CD4-positive, alpha-beta T cell treated with Interleukin-6 at 100 ng/mL for 8 hours (primary cell): ENCODE measurements at regions not wholly inside any gene's neighbourhood (a gene's known extent, or its start where the extent isn't known, plus 50 kb on each side); places are given as distances from the start of the nearest gene placed in this dataset.
"Not testable (repeated sequence)": the region's sequence is repeated elsewhere in the genome, so short reads cannot be mapped to it uniquely, and the experiment has no call there.

Experiments used
- DNase-seq: peaks from one replicate; pipeline ENCODE4 v3.0.0-alpha.2; 2020; ENCODE audit warnings: mixed read lengths, low spot score

DNA sequence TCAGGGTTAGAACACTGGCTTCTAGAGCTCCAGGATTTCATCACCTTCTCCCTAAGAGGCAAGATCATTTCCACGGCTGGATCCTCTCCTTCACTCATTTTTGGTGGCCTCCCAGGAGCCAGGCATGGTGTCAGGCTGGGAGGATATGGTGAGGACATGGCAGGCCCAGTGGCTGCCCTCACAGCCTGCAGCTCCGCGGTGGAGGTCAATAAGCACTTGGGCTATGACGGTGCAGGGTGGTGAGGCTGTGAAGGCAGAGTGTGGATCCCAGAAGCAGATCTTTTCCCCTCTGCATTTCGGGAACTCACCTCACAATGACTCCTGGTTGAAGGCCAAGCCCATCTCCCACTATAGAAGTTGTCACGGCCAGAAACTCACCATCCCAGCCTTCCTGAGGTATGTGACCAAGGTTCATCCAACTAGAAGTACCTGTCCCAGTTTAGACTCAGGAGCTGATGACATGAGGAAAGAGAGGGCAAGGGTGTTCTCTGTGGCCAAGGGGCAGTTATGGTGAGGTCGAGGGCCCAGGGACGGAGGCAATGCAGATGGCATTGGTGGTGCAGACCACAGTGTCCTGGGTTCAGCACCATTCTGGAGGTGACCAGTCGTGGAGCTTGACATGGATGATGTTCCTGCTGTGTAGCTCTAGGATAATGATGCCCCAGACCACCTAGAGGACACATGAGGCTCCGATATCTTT is 100.1 kb upstream of the SMAD3 start:
- DNase-seq: no peak

DNA sequence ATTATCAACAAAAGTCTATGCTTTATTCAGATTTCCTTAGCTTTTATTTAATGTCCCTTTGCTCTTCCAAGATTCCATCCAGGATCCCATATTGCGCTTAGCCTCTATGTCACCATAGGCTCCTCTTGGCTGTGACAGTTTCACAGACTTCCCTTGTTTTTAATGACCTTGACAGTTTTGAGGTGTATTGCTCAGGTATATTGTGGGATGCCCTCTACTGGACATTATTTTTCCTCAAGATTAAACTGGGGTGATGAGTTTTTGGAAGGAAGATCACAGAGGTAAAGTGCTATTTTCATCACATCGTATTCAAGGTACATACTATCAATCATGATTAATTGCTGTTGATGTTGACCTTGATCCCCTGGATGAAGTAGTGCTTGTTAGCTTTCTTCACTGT is 99.1 kb upstream of the SMAD3 start:
- DNase-seq: no peak

DNA sequence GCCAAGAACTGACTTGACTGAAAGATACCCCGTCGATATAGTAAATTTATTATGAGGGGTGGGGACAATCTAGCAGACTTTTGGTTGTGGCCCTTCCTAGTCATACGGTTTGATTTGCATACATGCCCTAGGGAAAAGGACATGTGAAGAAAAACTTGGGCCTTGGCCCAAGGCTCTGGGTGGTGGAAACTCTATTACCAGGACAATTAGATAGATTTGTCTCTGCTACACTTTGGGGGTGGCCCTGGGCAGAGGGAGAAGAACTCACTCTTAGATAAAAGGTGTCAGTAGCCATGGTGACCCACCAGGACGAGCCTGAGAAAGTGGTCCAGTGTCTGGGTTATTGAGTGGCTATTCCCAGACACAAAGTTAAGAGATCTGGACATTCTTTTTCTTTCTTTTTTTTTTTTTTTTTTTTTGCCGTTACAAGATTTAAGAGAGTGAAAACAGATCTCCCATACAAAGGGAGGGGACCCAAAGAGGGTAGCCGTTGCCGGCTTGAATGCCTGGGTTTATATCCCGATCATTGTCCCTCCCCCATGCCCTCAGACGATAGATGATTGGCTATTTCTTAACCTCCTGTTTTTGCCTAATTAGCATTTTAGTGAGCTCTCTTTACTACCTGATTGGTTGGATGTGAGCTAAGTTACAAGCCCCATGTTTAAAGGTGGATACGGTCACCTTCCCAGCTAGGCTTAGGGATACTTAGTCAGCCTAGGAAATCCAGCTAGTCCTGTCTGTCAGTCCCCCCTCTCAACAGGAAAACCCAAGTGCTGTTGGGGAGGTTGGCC is 96.4 kb upstream of the SMAD3 start:
- DNase-seq: no peak

DNA sequence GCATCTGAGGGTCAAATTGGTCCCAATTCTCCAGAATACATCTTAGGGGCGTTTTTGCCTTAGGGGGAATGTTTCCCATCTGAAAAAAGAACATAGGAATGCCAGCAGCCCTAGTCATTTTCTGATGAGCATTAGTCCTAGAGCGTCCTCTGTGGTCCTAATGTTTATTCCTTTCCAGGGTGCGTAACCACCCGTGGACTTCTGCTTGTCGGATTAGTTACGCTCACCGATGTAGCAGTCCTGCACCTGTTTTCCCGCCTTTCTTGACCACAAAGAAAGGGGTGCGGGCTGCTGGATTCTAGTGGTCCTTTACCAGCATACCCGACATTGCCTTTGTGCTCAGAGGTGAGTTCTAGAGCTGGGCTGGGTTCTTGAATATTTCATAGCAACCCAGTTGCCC is 91.3 kb upstream of the SMAD3 start:
- not testable (repeated sequence) for DNase-seq

DNA sequence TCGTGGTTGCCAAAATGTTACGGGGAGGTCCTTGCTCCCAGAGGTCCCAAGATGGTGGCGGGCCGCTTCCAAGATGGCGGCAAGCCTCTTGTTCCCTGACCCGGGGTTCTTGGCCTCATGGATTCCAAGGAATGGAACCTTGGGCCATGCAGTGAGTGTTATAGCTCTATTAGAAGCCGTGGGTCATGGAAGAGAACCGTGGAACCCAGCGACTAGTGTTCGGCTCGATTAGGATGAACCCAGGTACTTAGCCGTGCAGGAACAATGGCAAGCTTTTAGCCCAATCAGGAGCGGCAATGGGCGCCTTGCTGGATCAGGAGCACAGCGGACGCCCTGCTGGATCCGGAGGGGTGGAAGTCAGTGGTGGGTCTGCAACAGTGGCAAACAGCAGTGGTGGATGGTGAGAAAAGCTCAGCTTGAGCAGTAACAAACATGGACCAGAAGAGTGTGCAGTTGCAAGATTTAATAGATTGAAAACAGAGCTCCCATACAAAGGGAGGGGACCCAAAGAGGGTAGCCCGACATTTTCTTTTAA is 89.2 kb upstream of the SMAD3 start:
- DNase-seq: not testable (repeated sequence)

DNA sequence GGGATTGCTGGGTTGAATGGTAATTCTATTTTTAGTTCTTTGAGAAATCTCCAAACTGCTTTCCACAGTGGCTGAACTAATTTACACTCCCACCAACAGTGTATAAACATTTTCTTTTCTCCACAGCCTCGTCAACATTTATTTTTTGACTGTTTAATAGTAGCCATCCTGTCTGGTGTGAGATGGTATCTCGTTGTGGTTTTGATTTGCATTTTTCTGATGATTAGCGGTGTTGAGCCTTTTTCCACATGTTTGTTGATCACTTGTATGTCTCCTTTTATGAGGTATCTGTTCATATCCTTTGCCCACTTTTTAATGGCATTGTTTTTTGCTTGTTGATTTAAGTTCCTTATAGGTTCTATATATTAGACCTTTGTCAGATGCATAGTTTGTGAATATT is 85.1 kb upstream of the SMAD3 start:
- DNase-seq: not testable (repeated sequence)

DNA sequence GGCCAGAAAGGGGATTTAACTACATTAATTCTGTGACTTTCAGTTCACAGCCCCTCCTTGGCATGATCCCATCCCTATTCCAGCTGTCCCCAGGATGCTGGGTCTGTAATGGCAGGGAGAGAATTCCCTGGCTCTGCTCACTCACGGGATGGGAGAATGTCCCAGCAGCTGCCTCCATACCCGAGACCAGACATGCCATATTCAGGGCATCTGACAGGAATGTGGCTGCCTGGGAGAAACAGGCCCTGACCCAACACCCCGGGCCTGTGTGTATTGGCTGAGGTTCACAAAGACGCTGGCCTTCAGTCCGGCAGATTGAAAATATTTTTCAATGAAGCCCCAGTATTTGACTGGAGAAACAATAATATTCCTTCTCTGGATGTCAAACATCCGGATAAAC is 83.6 kb upstream of the SMAD3 start:
- DNase-seq: no peak

DNA sequence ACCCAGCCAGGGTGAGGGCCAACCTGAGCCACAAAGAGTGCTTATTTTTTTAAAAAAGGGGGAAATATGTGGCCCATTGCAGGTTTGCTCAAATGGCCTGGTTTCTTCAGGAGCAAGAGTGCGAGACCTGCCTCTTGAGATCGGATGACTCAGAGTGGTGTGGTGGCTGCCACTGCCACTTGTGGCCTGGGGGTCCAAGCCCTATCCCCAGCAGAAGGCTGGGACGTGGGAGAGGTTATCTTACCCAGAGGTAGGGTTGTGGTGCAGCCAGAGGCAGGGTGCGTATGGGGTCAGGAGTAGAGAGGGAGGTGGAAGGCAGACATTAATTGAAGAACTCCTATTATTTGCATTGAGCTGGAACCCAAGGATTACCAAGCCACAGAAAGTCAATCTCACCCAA is 83.2 kb upstream of the SMAD3 start:
- DNase-seq: no peak

DNA sequence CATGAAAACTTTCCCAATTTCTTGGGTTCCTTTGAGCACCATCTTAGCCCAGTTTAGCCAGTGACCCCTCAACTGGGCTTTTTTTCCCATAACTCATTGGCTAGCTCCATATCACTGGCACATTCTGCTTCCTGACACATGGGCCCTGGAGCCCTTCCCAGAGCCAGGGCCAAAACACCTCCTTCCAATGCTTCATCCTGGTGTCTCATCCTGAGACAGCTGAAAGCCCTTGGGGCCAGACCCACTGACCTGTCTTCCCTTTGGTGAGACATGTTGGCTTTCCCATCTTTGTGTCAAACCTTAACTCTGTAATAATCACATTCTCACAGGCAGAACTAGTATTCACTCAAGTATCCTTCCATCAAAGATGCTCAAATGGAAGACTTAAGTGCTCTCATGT is 82.6 kb upstream of the SMAD3 start:
- DNase-seq: no peak

DNA sequence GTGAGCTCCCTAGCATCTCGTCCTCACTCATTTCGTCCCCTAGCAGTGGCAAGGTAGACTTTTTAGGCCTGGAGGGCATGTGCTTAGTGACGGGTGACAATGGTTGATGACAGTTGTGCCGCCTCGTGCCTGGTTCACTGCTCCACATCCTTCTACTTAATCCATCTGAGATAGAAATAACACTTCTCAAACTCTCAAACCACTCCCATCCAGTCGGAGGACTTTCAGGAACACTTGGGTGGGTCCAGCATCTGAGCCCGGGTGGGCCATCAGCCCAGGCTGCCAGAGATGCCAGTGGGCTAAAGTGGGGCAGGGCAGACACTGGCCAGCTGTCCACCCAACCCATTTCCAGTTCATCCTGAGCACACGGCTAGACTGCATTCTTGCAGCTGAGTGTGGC is 79.7 kb upstream of the SMAD3 start:
- DNase-seq: no peak

DNA sequence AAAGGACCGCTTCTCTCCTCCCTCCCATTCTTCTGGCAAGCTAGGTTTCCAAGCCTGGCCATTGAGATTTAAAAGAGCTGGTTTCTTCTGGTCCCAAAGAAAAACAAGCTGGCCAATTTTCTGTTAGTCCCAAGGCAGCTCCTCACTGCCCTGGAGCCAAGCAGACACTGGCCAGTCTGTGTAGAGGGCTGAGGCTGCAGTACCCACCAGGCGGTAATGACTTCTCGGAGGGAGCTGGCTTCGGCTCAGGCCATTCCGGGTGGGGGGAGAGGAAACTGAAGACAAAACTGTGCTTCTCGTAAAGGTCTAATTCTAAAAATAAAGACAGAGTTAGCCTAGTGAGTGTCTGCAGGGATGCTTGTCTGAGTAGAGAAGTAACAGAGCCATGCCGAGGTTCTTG is 78.5 kb upstream of the SMAD3 start:
- no peak for DNase-seq

DNA sequence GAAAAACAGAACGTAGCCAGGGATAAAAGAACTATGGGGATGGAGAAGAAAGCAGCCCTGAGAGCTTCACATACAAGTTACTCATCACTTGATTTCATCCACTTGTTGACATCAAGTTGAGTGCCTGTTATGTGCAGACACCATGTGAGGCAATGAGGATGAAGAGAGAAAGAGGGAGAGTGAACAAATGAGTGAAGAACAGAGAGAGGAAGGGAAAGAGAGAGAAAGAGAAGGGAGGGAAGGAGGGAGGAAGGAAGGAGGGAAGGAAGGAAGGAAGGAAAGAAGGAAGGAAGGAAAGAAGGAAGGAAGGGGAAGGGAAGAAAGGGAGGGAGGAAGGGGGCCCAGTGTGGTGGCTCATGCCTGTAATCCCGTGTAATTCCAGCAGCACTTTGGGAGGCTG is 72.3 kb upstream of the SMAD3 start:
- no peak for DNase-seq

DNA sequence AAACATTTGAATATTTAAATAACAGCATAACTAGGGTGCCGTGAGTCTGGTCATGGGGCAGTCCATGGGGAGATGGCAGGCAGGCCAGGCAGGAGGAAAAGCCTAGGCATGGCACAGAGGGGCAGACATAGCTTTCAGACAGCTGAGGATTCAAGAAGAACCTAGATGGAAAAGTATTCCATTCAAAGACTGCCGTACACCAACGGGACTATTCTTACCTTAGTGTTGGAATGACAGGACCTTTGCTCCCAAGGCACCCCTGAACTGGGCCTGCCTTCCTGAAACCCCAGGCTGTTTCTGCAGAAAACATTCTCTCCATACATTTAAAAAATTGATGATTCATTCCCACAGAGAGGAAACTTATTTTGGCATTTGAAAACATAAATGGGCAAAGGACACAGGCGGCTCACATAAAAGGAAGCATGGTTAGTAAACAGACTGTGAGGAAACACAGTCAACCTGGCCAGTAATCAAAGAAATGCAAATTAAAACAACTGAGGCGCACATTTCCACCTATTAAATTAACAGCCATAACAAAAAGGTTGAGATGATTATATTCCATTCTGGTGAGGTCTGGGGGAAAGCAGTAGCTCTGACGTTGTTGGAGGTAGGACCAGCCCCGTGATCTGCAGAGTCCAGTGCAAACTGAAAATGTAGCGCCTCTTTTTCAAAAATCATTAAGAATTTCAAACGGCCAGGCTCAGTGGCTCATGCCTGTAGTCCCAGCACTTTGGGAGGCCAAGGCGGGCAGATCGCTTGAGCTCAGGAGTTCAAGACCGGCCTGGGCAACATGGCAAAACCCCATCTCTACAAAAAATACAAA is 71.3 kb upstream of the SMAD3 start:
- no peak for DNase-seq

DNA sequence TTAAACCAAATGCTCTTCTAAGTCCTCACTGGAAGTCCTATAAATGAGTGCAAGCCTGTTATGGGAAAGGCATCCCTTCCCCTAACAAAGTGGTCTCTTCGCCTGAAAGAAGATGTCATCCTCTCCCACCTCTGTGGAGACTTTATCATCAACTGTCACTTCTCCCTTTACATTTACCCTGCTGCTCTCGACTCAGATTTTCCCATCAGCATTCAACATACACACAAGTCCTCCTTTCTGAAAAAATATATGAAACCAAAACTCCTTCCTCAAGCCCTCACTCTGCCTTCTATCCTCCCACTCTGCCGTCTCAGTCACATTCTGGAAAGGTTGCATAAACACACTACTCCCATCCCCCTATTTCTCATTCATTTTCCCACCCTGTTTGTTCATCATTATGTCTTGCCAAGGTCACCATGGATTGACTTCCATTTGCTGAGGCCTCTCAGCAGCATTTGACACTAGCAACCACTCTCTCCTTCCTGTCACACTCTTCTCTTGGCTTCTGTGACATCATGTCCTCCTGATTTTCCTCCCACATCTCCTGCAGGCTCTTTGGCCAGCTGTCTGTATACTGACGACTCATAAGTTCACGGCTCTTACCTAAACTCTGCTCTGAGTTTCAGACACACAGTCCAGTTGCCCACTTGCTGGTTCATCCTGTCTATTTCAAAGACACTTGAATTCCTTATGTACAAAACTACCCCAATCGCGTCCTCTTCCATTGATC is 70.3 kb upstream of the SMAD3 start:
- DNase-seq: no peak

DNA sequence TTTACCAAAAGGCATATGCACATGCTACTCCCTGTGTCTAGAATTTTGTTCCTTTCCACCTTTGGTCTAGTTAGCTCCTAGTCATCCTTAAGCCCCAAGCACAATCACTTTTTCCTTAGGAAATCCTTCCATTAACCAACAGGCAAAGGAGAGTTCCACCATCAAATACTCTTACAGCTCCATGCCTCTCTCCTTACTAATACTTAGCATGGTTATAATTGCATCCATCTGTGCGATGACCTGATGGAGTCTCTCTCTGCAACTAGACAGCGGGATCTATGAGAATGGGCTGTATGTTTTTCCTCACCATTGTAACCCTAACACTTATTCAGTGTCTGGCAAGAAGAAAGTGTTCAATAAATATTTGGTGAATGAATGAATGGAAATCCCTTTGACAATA is 69.3 kb upstream of the SMAD3 start:
- no peak for DNase-seq

DNA sequence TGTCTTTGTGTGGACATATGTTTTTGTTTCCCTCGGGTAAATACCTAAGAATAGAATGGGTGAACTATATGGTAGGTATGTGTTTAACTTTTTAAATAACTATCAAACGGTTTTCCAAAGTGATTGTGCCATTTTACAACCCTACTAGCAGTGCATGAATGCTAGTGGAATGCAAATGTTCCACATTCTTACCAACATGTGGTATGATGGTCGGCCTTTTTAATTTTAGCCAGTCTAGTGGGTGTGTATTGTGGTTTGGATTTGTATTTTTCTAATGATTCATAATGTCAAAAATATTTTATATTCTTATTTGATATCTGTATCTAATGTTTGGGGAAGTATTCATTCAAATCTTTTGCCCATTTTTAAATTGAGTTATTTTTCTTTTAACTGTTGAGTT is 68.2 kb upstream of the SMAD3 start:
- DNase-seq: no peak

DNA sequence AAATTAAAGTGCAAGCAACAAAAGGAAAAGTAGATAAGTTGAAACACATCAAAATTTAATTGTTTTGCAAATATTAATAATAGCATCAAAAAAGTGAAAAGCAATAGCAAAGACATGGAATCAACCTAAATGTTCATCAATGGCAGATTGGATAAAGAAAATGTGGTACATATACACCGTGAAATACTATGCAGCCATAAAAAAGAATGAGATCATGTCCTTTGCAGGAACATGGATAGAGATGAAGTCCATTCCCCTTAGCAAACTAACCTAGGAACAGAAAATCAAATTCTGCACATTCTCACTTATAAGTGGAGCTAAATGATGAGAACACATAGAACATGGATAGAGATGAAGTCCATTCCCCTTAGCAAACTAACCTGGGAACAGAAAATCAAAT is 67.2 kb upstream of the SMAD3 start:
- not testable (repeated sequence) for DNase-seq

DNA sequence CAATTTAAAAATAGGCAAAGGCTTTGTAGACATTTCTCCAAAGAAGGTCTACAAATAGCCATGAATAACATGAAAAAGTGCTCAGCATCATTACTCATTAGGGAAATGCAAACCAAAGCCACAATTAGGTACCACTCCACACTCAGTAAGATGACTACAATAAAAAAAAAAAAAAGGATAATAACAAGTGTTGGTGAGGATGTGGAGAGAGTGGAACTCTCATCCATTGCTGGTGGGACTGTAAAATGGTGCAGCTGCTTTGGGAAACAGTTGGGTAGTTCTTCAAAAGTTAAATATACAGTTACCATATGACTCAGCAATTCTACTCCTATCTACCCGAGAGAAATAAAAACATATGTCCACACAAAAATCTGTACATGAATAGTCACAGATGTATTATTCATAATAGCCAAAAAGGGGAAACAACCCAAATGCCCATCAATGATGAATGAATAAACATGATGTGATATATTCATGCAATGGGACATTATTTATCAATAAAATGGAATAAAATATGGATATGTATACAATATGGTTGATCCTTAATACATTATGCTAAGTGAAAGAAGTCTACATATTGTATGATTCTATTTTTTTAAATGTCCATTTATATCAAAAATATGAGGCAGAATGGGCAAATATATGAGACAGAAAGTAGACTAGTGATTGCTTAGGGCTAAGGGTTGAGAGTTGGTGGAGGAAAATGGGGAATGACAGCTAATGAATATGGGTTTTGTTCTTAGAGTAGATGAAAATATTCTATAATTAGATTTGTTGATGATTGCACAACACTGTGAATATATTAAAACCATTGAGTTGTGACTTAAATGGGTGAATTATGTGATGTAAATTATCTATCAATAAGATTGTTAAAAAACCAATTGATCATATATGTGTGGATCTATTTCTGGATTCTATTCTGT is 66.1 kb upstream of the SMAD3 start:
- no peak for DNase-seq

DNA sequence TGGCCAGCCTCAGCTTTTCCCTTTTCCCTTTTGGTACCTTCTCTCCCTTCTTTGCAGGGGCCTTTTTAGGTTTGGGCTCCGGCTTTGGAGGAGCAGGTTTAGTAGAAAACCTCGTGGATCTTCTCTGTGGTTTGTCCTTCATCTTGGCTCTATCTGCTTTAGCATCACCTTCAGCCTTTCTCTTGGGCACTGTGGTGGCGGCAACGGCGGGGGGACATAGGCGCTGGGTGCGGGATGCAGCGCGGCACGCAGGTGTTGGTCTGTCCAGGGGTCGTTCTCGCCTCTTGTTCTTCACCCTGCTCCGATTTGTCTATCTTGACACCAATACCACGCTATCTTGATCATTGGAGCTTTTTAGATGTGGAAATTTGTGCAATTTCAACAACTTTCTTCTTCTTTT is 64.5 kb upstream of the SMAD3 start:
- no peak for DNase-seq

DNA sequence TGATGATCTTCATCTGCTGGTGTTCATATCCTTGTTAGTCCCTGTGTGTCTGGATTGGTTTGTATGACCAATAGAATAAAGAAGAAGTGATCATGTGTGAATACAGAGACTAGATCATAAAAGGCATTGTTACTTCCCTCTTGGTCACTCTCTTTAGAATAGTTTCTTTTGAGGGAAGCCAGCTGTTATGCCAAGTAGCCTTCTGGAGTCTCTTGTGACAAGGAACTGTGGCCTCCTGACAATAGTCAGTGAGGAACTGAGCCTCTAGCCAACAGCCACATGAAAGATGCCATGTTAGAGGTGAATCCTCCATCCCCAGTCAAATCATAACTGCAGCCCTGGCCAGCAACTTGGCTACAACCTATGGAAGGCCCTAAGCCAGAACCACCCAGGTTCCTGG is 63.0 kb upstream of the SMAD3 start:
- no peak for DNase-seq

DNA sequence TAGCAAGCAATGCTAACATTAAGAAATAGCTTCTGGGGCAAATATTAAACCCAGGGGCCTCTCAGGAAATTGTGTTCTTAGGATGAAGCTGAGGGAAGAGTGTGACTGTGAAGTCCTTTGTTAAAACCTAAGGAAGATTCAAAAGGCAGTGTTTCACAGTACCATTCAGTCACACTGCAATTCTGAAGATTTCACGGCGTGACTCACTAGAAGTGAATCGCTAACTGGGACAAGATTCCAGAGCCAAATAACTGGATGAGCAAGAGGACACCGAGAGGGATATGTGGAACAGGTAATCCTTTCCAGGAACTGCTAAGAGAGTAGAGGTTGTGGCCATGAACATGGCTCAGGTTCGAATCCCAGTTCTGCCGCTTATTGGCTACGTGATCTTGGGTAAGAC is 61.8 kb upstream of the SMAD3 start:
- DNase-seq: no peak
